ENCODE measurements at regions not wholly inside any gene's neighbourhood (a gene's known extent, or its start where the extent isn't known, plus 50 kb on each side); places are given as distances from the start of the nearest gene placed in this dataset.

DNA sequence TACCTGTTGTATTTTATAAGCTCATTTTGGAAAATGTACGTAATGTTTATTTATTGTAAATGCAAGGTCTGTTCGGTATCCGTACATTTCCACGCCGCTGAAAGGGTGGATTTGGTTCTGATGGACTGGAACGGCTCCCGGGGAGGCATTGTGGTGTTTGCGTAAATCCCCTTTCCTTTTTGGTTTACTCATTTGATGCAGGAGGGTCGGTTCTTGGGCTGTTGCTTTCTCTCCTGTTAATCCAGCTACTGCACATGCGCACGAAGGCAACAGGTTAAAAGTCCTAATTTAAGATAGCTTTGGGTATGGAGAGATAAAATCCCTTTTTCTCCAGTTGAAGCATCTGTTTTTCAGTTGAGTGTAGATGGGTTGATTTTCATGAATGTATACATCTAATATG, 224.4 kb downstream of the TM9SF2 start:
- Histone ChIP-seq H3K36me3 (replicated peaks; ENCODE audit: insufficient read depth, low read depth) (no peaks in the 10 kb centered on the region), H3K4me1 (ENCODE audit: insufficient read depth) (no peaks in the 10 kb centered on the region), H3K9me3 (ENCODE audit: low read depth) (no peaks in the 10 kb centered on the region), H3K27me3 (no peaks in the 10 kb centered on the region), H3K4me2 (no peak overlapping the region), H2AFZ (no peak overlapping the region), H3K27ac (no peak overlapping the region), H3K79me2 (no peaks in the 10 kb centered on the region), H3K4me3 (no peak overlapping the region), H4K20me1 (ENCODE audit: insufficient read depth, poor library complexity, severe bottlenecking) (no peaks in the 10 kb centered on the region), H3K9me2 (replicated peaks; ENCODE audit: insufficient read depth) (no peaks in the 10 kb centered on the region)
- no peak for DNase-seq (ENCODE audit: low spot score)
- 90% methylated on average over 11 of the region's 11 CpGs for WGBS (ENCODE audit: low lambda C conversion rate, missing lambda C conversion rate)
- TF ChIP-seq CTCF (IDR thresholded peaks at IDR 0.05; ENCODE audit: poor library complexity) = no peak
- no peak for TF ChIP-seq EZH2phosphoT487 (IDR thresholded peaks at IDR 0.05; ENCODE audit: low read depth, severe bottlenecking, unreplicated experiment)
- TF ChIP-seq EZH2 (IDR thresholded peaks at IDR 0.05; ENCODE audit: borderline replicate concordance) = no peak

DNA sequence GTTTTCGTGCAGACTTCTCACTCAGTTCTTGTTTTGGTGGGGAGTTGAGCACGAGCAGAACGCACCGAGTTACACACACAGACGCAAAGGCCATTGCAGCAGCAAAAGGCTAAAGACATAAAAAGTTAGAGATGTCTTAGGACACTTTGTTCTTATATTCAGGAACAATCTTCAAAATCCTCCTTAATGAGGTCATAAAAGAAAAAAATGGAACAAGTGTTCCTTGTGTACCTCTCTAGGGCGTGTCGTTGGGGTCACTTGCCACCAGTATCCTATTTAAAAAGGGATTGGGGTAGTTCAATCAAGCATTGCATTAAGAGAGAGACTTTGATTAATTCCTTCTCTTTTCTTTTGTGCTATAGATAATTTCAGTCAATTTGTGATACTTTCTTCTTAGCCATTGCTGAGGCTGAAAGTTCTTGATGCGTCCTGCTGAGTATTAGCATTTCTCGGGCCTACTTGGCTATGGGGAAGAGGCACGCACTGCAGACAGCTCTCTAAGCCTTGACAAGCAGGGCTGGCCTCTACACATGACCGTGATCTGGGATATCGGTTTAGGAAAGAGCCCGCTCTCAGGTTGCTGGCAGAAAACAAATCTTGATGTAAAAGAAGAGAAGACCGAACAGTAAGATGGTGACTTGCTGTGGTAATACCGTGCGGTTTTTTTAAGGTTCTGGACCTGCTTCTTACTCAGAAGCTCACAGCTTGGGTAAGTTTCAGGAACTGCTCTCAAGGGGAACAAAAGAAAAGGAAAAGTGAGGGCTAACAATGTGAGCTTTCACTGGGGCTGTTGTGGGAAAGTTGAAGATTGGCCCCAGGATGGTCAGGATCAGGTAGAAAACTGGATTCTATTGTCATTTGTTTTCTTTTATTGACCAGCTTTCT, 223.6 kb downstream of the TM9SF2 start:
- Histone ChIP-seq H3K4me1 (ENCODE audit: insufficient read depth) (no peaks in the 10 kb centered on the region), H3K9me3 (ENCODE audit: low read depth) (no peaks in the 10 kb centered on the region), H4K20me1 (ENCODE audit: insufficient read depth, poor library complexity, severe bottlenecking) (no peaks in the 10 kb centered on the region), H3K9me2 (replicated peaks; ENCODE audit: insufficient read depth) (no peaks in the 10 kb centered on the region), H3K27me3 (no peaks in the 10 kb centered on the region), H3K4me3 (no peak overlapping the region), H3K4me2 (no peak overlapping the region), H3K27ac (no peak overlapping the region), H3K79me2 (no peaks in the 10 kb centered on the region), H3K36me3 (replicated peaks; ENCODE audit: insufficient read depth, low read depth) (no peaks in the 10 kb centered on the region), H2AFZ (no peak overlapping the region)
- WGBS (ENCODE audit: low lambda C conversion rate, missing lambda C conversion rate) = 89% methylated on average over 16 of the region's 16 CpGs
- DNase-seq (ENCODE audit: low spot score) = no peak
- no peak for TF ChIP-seq EZH2phosphoT487 (IDR thresholded peaks at IDR 0.05; ENCODE audit: low read depth, severe bottlenecking, unreplicated experiment)
- TF ChIP-seq EZH2 (IDR thresholded peaks at IDR 0.05; ENCODE audit: borderline replicate concordance) = no peak
- no peak for TF ChIP-seq CTCF (IDR thresholded peaks at IDR 0.05; ENCODE audit: poor library complexity)

- no peaks in the 10 kb centered on the region for H4K20me1 ChIP-seq (ENCODE audit: insufficient read depth, poor library complexity, severe bottlenecking)
- no peak for DNase-seq (ENCODE audit: low spot score)
- H3K27me3 ChIP-seq = no peaks in the 10 kb centered on the region
- H3K36me3 ChIP-seq (replicated peaks; ENCODE audit: insufficient read depth, low read depth) = no peaks in the 10 kb centered on the region
- H3K9me2 ChIP-seq (replicated peaks; ENCODE audit: insufficient read depth) = no peaks in the 10 kb centered on the region
- no peak overlapping the region for H2AFZ ChIP-seq
- H3K4me1 ChIP-seq (ENCODE audit: insufficient read depth) = no peaks in the 10 kb centered on the region
- TF ChIP-seq EZH2 (IDR thresholded peaks at IDR 0.05; ENCODE audit: borderline replicate concordance) (no peak), EZH2phosphoT487 (IDR thresholded peaks at IDR 0.05; ENCODE audit: low read depth, severe bottlenecking, unreplicated experiment) (no peak), CTCF (IDR thresholded peaks at IDR 0.05; ENCODE audit: poor library complexity) (no peak)
- H3K4me3 ChIP-seq = no peak overlapping the region
- WGBS (ENCODE audit: low lambda C conversion rate, missing lambda C conversion rate) = 100% methylated on average over 3 of the region's 3 CpGs
- H3K27ac ChIP-seq = no peak overlapping the region
- H3K4me2 ChIP-seq = no peak overlapping the region
- no peaks in the 10 kb centered on the region for H3K9me3 ChIP-seq (ENCODE audit: low read depth)
- H3K79me2 ChIP-seq = no peaks in the 10 kb centered on the region
These were observed 222.6 kb downstream of the TM9SF2 start for GRCh38 chr13:99723878-99724277.

All from hepatocyte (in vitro differentiated cells).